AG10803 (cell line): ENCODE measurements at regions not wholly inside any gene's neighbourhood (a gene's known extent, or its start where the extent isn't known, plus 50 kb on each side); places are given as distances from the start of the nearest gene placed in this dataset.

ENCODE experiments used
- DNase-seq: peaks from one replicate; pipeline ENCODE4 v3.0.0; 2010; ENCODE audit warnings: low read depth
- H3K4me3 ChIP-seq: 2 replicates; pipeline ENCODE4 v1.5.1; 2011; ENCODE audit warnings: mild to moderate bottlenecking, low read length, control low read depth
- CTCF ChIP-seq: conservative IDR thresholded peaks from 2 replicates; pipeline ENCODE4 v1.5.1; 2011; ENCODE audit warnings: mild to moderate bottlenecking, low read length, control low read depth, inconsistent platforms

- TF ChIP-seq CTCF: no peak
- H3K4me3 ChIP-seq: no peak overlapping the region
- DNase-seq: no peak
Observed at GRCh38 chr6:95233879-95234278, 343.5 kb upstream of the MANEA start.

- no peak overlapping the region for H3K4me3 ChIP-seq
- TF ChIP-seq CTCF: no peak
Observed at GRCh38 chr6:95240514-95240913, 336.8 kb upstream of the MANEA start.

GRCh38 chr6:95242560-95242959 lies 334.8 kb upstream of the MANEA start:
- H3K4me3 ChIP-seq: no peak overlapping the region
- no peak for DNase-seq
- TF ChIP-seq CTCF: no peak

More at GRCh38 chr6:95240514-95240913, 336.8 kb upstream of the MANEA start:
- DNase-seq: no peak

- no peak for DNase-seq
- no peak for TF ChIP-seq CTCF
- no peak overlapping the region for H3K4me3 ChIP-seq
Observed at GRCh38 chr6:95243053-95243452, 334.3 kb upstream of the MANEA start.

GRCh38 chr6:95244751-95245150 lies 332.6 kb upstream of the MANEA start:
- H3K4me3 ChIP-seq: no peak overlapping the region
- no peak for DNase-seq
- TF ChIP-seq CTCF: no peak

- no peak for TF ChIP-seq CTCF
- H3K4me3 ChIP-seq: no peak overlapping the region
- no peak for DNase-seq
Observed at GRCh38 chr6:95248499-95248898, 328.8 kb upstream of the MANEA start.

- TF ChIP-seq CTCF: no peak
- no peak for DNase-seq
- H3K4me3 ChIP-seq: no peak overlapping the region
Observed at GRCh38 chr6:95249175-95249574, 328.2 kb upstream of the MANEA start.
